Ascending aorta (tissue), 2 donors: ENCODE measurements at regions not wholly inside any gene's neighbourhood (a gene's known extent, or its start where the extent isn't known, plus 50 kb on each side); places are given as distances from the start of the nearest gene placed in this dataset.
"Not testable (repeated sequence)": the region's sequence is repeated elsewhere in the genome, so short reads cannot be mapped to it uniquely, and the experiment has no call there.

Experiments used
- DNase-seq, 2 donors: peaks; one replicate each; pipeline ENCODE4 v3.0.0-alpha.2; 2019; ENCODE audit warnings: low spot score in 2 of 2
- H3K27ac ChIP-seq, 2 donors: fragments of 200-600 bp; sonication (generic); one replicate each; pipeline ENCODE4 v1.5.1; 2016 to 2017; ENCODE audit warnings: mild to moderate bottlenecking in 1 of 2
- H3K27me3 ChIP-seq: fragments of 200-600 bp; sonication (generic); one replicate; pipeline ENCODE4 v1.5.1; 2017
- H3K36me3 ChIP-seq, 2 donors: fragments of 200-600 bp; sonication (generic); one replicate each; pipeline ENCODE4 v1.5.1; 2016
- H3K4me1 ChIP-seq, 2 donors: fragments of 200-600 bp; sonication (generic); one replicate each; pipeline ENCODE4 v1.5.1; 2016 to 2017; ENCODE audit warnings: mild to moderate bottlenecking in 1 of 2
- H3K4me3 ChIP-seq, 2 donors: fragments of 200-600 bp; sonication (generic); one replicate each; pipeline ENCODE4 v1.5.1; 2016 to 2017; ENCODE audit warnings: mild to moderate bottlenecking in 1 of 2
- H3K9me3 ChIP-seq, 2 donors: fragments of 200-600 bp; sonication (generic); one replicate each; pipeline ENCODE4 v1.5.1; 2016
- CTCF ChIP-seq, 3 experiments: fragments of 200-600 bp in 2 of 3; fragments of 450-650 bp in 1 of 3; sonication (generic) in 2 of 3; IDR thresholded peaks; one replicate each; pipeline ENCODE4 v1.5.1; 2016 to 2019; ENCODE audit warnings: antibody characterized with exemption in 3 of 3, mild to moderate bottlenecking in 1 of 3, moderate library complexity in 1 of 3
- intact Hi-C: fragments of 100-400 bp; cut with DNase I; formaldehyde crosslinking; loops from one replicate; pipeline ENCODE4 v1.15.1; 2023

- no peak for TF ChIP-seq CTCF (IDR thresholded peaks at IDR 0.05)
- Histone ChIP-seq H3K4me1 (no peaks in the 10 kb centered on the region), H3K27ac (no peak overlapping the region), H3K4me3 (no peak overlapping the region), H3K9me3 (no peaks in the 10 kb centered on the region), H3K36me3 (no peaks in the 10 kb centered on the region), H3K27me3 (no peaks in the 10 kb centered on the region)
- DNase-seq: no peak
- intact Hi-C loops: no loop called here
These were observed 326.4 kb downstream of the DCHS2 start for GRCh38 chr4:154164931-154165839.

GRCh38 chr4:154160519-154161301 lies 330.9 kb downstream of the DCHS2 start:
- no peak overlapping the region for H3K27ac ChIP-seq
- intact Hi-C loops: no loop called here
- H3K4me3 ChIP-seq: no peak overlapping the region
- DNase-seq: no peak
- no peaks in the 10 kb centered on the region for H3K36me3 ChIP-seq
- H3K4me1 ChIP-seq: no peaks in the 10 kb centered on the region
- no peaks in the 10 kb centered on the region for H3K27me3 ChIP-seq
- no peaks in the 10 kb centered on the region for H3K9me3 ChIP-seq
- TF ChIP-seq CTCF (IDR thresholded peaks at IDR 0.05): no peak

- H3K27me3 ChIP-seq: no peaks in the 10 kb centered on the region
- no peaks in the 10 kb centered on the region for H3K4me1 ChIP-seq
- intact Hi-C loops: no loop called here
- DNase-seq: no peak
- TF ChIP-seq CTCF (IDR thresholded peaks at IDR 0.05): no peak
- no peaks in the 10 kb centered on the region for H3K36me3 ChIP-seq
- no peak overlapping the region for H3K4me3 ChIP-seq
- H3K27ac ChIP-seq: no peak overlapping the region
- H3K9me3 ChIP-seq: no peaks in the 10 kb centered on the region
These were observed 333.0 kb downstream of the DCHS2 start for GRCh38 chr4:154158361-154159155.

- Histone ChIP-seq H3K4me3 (no peak overlapping the region), H3K27me3 (no peaks in the 10 kb centered on the region), H3K36me3 (no peaks in the 10 kb centered on the region), H3K9me3 (no peaks in the 10 kb centered on the region), H3K27ac (no peak overlapping the region), H3K4me1 (no peaks in the 10 kb centered on the region)
- no peak for TF ChIP-seq CTCF (IDR thresholded peaks at IDR 0.05)
- no peak for DNase-seq
- intact Hi-C loops: no loop called here
These were observed 339.1 kb downstream of the DCHS2 start for GRCh38 chr4:154152546-154152945.

- H3K4me1 ChIP-seq, H3K36me3 ChIP-seq, H3K27me3 ChIP-seq, intact Hi-C loops, H3K27ac ChIP-seq, H3K4me3 ChIP-seq, DNase-seq, H3K9me3 ChIP-seq: not testable (repeated sequence)
These were observed 342.4 kb downstream of the DCHS2 start for GRCh38 chr4:154149236-154149635.
